Osteoblast (primary cell): ENCODE measurements at regions not wholly inside any gene's neighbourhood (a gene's known extent, or its start where the extent isn't known, plus 50 kb on each side); places are given as distances from the start of the nearest gene placed in this dataset.

ENCODE experiments used
- DNase-seq: peaks from one replicate; pipeline ENCODE4 v3.0.0; 2011; ENCODE audit warnings: low spot score, mixed read lengths; ENCODE audit not compliant: insufficient read length; ENCODE audit errors: missing footprints
- H2AFZ ChIP-seq: 2 replicates; pipeline ENCODE4 v1.6.0; 2011; ENCODE audit warnings: mild to moderate bottlenecking, low read length
- H3K27ac ChIP-seq: 2 replicates; pipeline ENCODE4 v1.5.1; 2011; ENCODE audit warnings: mild to moderate bottlenecking, low read depth, low read length, moderate library complexity
- H3K27me3 ChIP-seq: 2 replicates; pipeline ENCODE4 v1.6.0; 2012; ENCODE audit warnings: mild to moderate bottlenecking, control low read depth, inconsistent platforms, low read length, moderate library complexity; ENCODE audit not compliant: insufficient read depth
- H3K36me3 ChIP-seq: 2 replicates; pipeline ENCODE4 v1.5.1; 2011; ENCODE audit warnings: mild to moderate bottlenecking, low read length, control low read depth, moderate library complexity; ENCODE audit not compliant: insufficient read depth
- H3K4me1 ChIP-seq: 2 replicates; pipeline ENCODE4 v1.5.1; 2011; ENCODE audit warnings: mild to moderate bottlenecking, low read length, control low read depth, moderate library complexity; ENCODE audit not compliant: insufficient read depth
- H3K4me2 ChIP-seq: 2 replicates; pipeline ENCODE4 v1.6.0; 2011; ENCODE audit warnings: mild to moderate bottlenecking, low read length; ENCODE audit not compliant: insufficient read depth
- H3K4me3 ChIP-seq: fragments of 200-600 bp; sonication (generic); 3 replicates; pipeline ENCODE4 v1.5.1; 2012; ENCODE audit warnings: mild to moderate bottlenecking, low read length, inconsistent platforms; ENCODE audit not compliant: insufficient read depth
- H3K79me2 ChIP-seq: 2 replicates; pipeline ENCODE4 v1.6.0; 2012; ENCODE audit warnings: mild to moderate bottlenecking, low read length, control low read depth, inconsistent platforms; ENCODE audit not compliant: insufficient read depth
- H3K9me3 ChIP-seq: 2 replicates; pipeline ENCODE4 v1.5.1; 2011; ENCODE audit warnings: low read depth, low read length, control low read depth
- H4K20me1 ChIP-seq: 2 replicates; pipeline ENCODE4 v1.6.0; 2012; ENCODE audit warnings: mild to moderate bottlenecking, low read length, control low read depth; ENCODE audit not compliant: insufficient read depth
- TF ChIP-seq, protein P1 (sequence below): IDR thresholded peaks from 2 replicates; pipeline ENCODE4 v1.5.1; 2011; ENCODE audit warnings: mild to moderate bottlenecking, low read depth, low read length, moderate library complexity; ENCODE audit errors: extremely low read depth

DNA sequence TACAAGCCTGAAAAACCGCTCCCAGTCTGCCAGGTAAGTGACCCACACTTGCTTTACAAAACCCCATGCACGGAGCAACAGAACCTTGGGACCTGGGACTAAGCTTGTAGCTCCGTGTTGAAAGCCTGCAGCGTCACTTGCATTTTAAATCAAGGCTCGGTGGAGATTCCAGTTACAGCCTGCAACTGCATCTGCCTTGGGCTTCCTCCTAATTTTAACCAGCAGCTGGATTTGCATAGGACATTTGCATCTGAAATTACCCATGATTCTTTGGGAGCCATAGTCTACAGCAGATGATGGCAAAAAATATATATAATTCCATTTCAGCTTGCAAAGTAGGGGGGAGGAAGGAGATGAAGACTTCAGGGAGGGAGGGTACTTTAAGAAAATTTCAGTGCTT is 62.4 kb upstream of the IGSF21 start:
- H3K4me2 ChIP-seq = no peak overlapping the region
- H3K4me3 ChIP-seq = no peak overlapping the region
- TF ChIP-seq, protein P1, sequence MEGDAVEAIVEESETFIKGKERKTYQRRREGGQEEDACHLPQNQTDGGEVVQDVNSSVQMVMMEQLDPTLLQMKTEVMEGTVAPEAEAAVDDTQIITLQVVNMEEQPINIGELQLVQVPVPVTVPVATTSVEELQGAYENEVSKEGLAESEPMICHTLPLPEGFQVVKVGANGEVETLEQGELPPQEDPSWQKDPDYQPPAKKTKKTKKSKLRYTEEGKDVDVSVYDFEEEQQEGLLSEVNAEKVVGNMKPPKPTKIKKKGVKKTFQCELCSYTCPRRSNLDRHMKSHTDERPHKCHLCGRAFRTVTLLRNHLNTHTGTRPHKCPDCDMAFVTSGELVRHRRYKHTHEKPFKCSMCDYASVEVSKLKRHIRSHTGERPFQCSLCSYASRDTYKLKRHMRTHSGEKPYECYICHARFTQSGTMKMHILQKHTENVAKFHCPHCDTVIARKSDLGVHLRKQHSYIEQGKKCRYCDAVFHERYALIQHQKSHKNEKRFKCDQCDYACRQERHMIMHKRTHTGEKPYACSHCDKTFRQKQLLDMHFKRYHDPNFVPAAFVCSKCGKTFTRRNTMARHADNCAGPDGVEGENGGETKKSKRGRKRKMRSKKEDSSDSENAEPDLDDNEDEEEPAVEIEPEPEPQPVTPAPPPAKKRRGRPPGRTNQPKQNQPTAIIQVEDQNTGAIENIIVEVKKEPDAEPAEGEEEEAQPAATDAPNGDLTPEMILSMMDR = no peak
- H3K36me3 ChIP-seq = no peaks in the 10 kb centered on the region
- no peaks in the 10 kb centered on the region for H4K20me1 ChIP-seq
- no peak for DNase-seq
- no peaks in the 10 kb centered on the region for H3K4me1 ChIP-seq
- no peaks in the 10 kb centered on the region for H3K27me3 ChIP-seq
- H3K27ac ChIP-seq = no peak overlapping the region
- no peak overlapping the region for H2AFZ ChIP-seq
- H3K9me3 ChIP-seq = no peaks in the 10 kb centered on the region
- no peaks in the 10 kb centered on the region for H3K79me2 ChIP-seq

GRCh38 chr1:18045621-18046020 is 62.0 kb upstream of the IGSF21 start:
- Histone ChIP-seq H3K4me1 (no peaks in the 10 kb centered on the region), H3K4me2 (no peak overlapping the region), H3K36me3 (no peaks in the 10 kb centered on the region), H3K27me3 (no peaks in the 10 kb centered on the region), H3K9me3 (no peaks in the 10 kb centered on the region), H4K20me1 (no peaks in the 10 kb centered on the region), H3K79me2 (no peaks in the 10 kb centered on the region), H3K4me3 (no peak overlapping the region), H3K27ac (no peak overlapping the region), H2AFZ (no peak overlapping the region)
- TF ChIP-seq, protein P1 = no peak
- no peak for DNase-seq

DNA sequence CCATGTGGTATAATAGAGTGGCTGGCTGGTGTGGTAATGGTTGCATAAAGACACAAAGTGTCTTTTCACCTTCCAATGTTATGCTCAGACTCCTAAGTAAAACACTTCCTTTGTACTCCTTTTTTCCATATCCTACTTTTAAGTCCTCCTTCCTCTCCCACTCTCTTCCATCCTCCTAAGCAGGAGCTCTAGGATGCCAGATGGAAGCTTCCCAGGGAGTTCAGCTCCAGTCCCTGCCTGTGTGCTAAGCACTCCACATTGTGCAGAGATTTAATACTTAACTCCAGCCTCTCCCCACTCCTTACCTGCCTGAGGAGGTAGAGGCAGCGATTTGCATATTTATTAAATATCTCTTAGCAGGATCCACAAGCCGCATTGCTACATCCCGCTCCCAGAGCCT is 60.5 kb upstream of the IGSF21 start:
- H3K9me3 ChIP-seq = no peaks in the 10 kb centered on the region
- H2AFZ ChIP-seq = no peak overlapping the region
- H3K4me1 ChIP-seq = no peaks in the 10 kb centered on the region
- no peaks in the 10 kb centered on the region for H3K79me2 ChIP-seq
- TF ChIP-seq, protein P1 = no peak
- H3K27ac ChIP-seq = no peak overlapping the region
- no peak overlapping the region for H3K4me3 ChIP-seq
- H3K4me2 ChIP-seq = no peak overlapping the region
- H3K36me3 ChIP-seq = no peaks in the 10 kb centered on the region
- H3K27me3 ChIP-seq = no peaks in the 10 kb centered on the region
- no peak for DNase-seq
- no peaks in the 10 kb centered on the region for H4K20me1 ChIP-seq

- Histone ChIP-seq H3K27ac (no peak overlapping the region), H3K4me2 (no peak overlapping the region), H2AFZ (no peak overlapping the region), H3K79me2 (no peaks in the 10 kb centered on the region), H3K4me3 (no peak overlapping the region), H4K20me1 (no peaks in the 10 kb centered on the region), H3K27me3 (no peaks in the 10 kb centered on the region), H3K9me3 (no peaks in the 10 kb centered on the region), H3K36me3 (no peaks in the 10 kb centered on the region), H3K4me1 (no peaks in the 10 kb centered on the region)
- DNase-seq = no peak
- TF ChIP-seq, protein P1 = no peak
Measured at GRCh38 chr1:18049228-18049627, 58.4 kb upstream of the IGSF21 start.
